ENCODE measurements at regions not wholly inside any gene's neighbourhood (a gene's known extent, or its start where the extent isn't known, plus 50 kb on each side); places are given as distances from the start of the nearest gene placed in this dataset.

GRCh38 chr12:84637926-84638325, 274.7 kb downstream of the SLC6A15 start:
- in situ Hi-C loops (cut with MboI; ENCODE audit: low sequenced_read_pairs, unreplicated experiment) = no loop called here
- no peak for TF ChIP-seq CTCF (IDR thresholded peaks at IDR 0.05; ENCODE audit: borderline replicate concordance, control extremely low read depth, extremely low read depth, insufficient read depth, missing control alignments)
- DNase-seq (ENCODE audit: low spot score) = no peak

- in situ Hi-C loops (cut with MboI; ENCODE audit: low sequenced_read_pairs, unreplicated experiment) = no loop called here
- DNase-seq (ENCODE audit: low spot score) = no peak
- no peak for TF ChIP-seq CTCF (IDR thresholded peaks at IDR 0.05; ENCODE audit: borderline replicate concordance, control extremely low read depth, extremely low read depth, insufficient read depth, missing control alignments)
These were observed 275.8 kb downstream of the SLC6A15 start for GRCh38 chr12:84636801-84637290.

- no peak for TF ChIP-seq CTCF (IDR thresholded peaks at IDR 0.05; ENCODE audit: borderline replicate concordance, control extremely low read depth, extremely low read depth, insufficient read depth, missing control alignments)
- DNase-seq (ENCODE audit: low spot score) = no peak
- in situ Hi-C loops (cut with MboI; ENCODE audit: low sequenced_read_pairs, unreplicated experiment) = no loop called here
These were observed 278.1 kb downstream of the SLC6A15 start for GRCh38 chr12:84634526-84634925.

- in situ Hi-C loops (cut with MboI; ENCODE audit: low sequenced_read_pairs, unreplicated experiment) = no loop called here
- DNase-seq (ENCODE audit: low spot score) = no peak
These were observed 280.0 kb downstream of the SLC6A15 start for GRCh38 chr12:84632556-84632955.

GRCh38 chr12:84631020-84631419, 281.6 kb downstream of the SLC6A15 start:
- DNase-seq (ENCODE audit: low spot score) = no peak
- in situ Hi-C loops (cut with MboI; ENCODE audit: low sequenced_read_pairs, unreplicated experiment) = no loop called here
- no peak for TF ChIP-seq CTCF (IDR thresholded peaks at IDR 0.05; ENCODE audit: borderline replicate concordance, control extremely low read depth, extremely low read depth, insufficient read depth, missing control alignments)

More at GRCh38 chr12:84632556-84632955, 280.0 kb downstream of the SLC6A15 start:
- TF ChIP-seq CTCF (IDR thresholded peaks at IDR 0.05; ENCODE audit: borderline replicate concordance, control extremely low read depth, extremely low read depth, insufficient read depth, missing control alignments) = no peak

- no peak for TF ChIP-seq CTCF (IDR thresholded peaks at IDR 0.05; ENCODE audit: borderline replicate concordance, control extremely low read depth, extremely low read depth, insufficient read depth, missing control alignments)
- in situ Hi-C loops (cut with MboI; ENCODE audit: low sequenced_read_pairs, unreplicated experiment) = no loop called here
- DNase-seq (ENCODE audit: low spot score) = no peak
These were observed 285.0 kb downstream of the SLC6A15 start for GRCh38 chr12:84627593-84627992.

GRCh38 chr12:84624601-84625000, 288.0 kb downstream of the SLC6A15 start:
- DNase-seq (ENCODE audit: low spot score) = no peak
- in situ Hi-C loops (cut with MboI; ENCODE audit: low sequenced_read_pairs, unreplicated experiment) = no loop called here

More at GRCh38 chr12:84624601-84625000, 288.0 kb downstream of the SLC6A15 start:
- TF ChIP-seq CTCF (IDR thresholded peaks at IDR 0.05; ENCODE audit: borderline replicate concordance, control extremely low read depth, extremely low read depth, insufficient read depth, missing control alignments) = no peak
